Hepatocyte (in vitro differentiated cells): ENCODE measurements at regions not wholly inside any gene's neighbourhood (a gene's known extent, or its start where the extent isn't known, plus 50 kb on each side); places are given as distances from the start of the nearest gene placed in this dataset.
A peak's percentile ranks its signal among the peaks of the same experiment; 100 is the strongest.

Experiments used
- DNase-seq: peaks from one replicate; pipeline ENCODE4 v3.0.0-alpha.2; 2016; ENCODE audit warnings: low spot score
- H2AFZ ChIP-seq: fragments of 200-600 bp; sonication (generic); 2 replicates; pipeline ENCODE4 v1.6.0; 2016; ENCODE audit warnings: antibody characterized with exemption, mild to moderate bottlenecking
- H3K27ac ChIP-seq: fragments of 200-600 bp; sonication (generic); 2 replicates; pipeline ENCODE4 v1.5.1; 2016; ENCODE audit warnings: mild to moderate bottlenecking
- H3K27me3 ChIP-seq: fragments of 200-600 bp; sonication (generic); 2 replicates; pipeline ENCODE4 v1.6.1; 2016
- H3K36me3 ChIP-seq: fragments of 200-600 bp; sonication (generic); replicated peaks from 2 replicates; pipeline ENCODE4 v1.5.1; 2016; ENCODE audit warnings: low read depth; ENCODE audit not compliant: insufficient read depth
- H3K4me1 ChIP-seq: fragments of 200-600 bp; sonication (generic); 2 replicates; pipeline ENCODE4 v1.5.1; 2016; ENCODE audit warnings: mild to moderate bottlenecking, moderate library complexity; ENCODE audit not compliant: insufficient read depth
- H3K4me2 ChIP-seq: fragments of 200-600 bp; sonication (generic); 2 replicates; pipeline ENCODE4 v1.6.0; 2016
- H3K4me3 ChIP-seq: fragments of 200-600 bp; sonication (generic); 2 replicates; pipeline ENCODE4 v1.5.1; 2016; ENCODE audit warnings: mild to moderate bottlenecking
- H3K79me2 ChIP-seq: fragments of 200-600 bp; sonication (generic); 2 replicates; pipeline ENCODE4 v1.6.0; 2017; ENCODE audit warnings: mild to moderate bottlenecking
- H3K9me2 ChIP-seq: fragments of 200-600 bp; sonication (generic); replicated peaks from 2 replicates; pipeline ENCODE4 v1.6.0; 2017; ENCODE audit warnings: mild to moderate bottlenecking; ENCODE audit not compliant: insufficient read depth
- H3K9me3 ChIP-seq: fragments of 200-600 bp; sonication (generic); 2 replicates; pipeline ENCODE4 v1.5.1; 2016; ENCODE audit warnings: low read depth, mild to moderate bottlenecking
- H4K20me1 ChIP-seq: fragments of 200-600 bp; sonication (generic); 2 replicates; pipeline ENCODE4 v1.6.0; 2016; ENCODE audit warnings: mild to moderate bottlenecking; ENCODE audit not compliant: insufficient read depth, poor library complexity, severe bottlenecking
- CTCF ChIP-seq: fragments of 200-600 bp; sonication (generic); IDR thresholded peaks from 2 replicates; pipeline ENCODE4 v1.5.1; 2016; ENCODE audit warnings: antibody characterized with exemption, mild to moderate bottlenecking; ENCODE audit not compliant: poor library complexity
- EZH2 ChIP-seq: fragments of 200-600 bp; sonication (generic); IDR thresholded peaks from 2 replicates; pipeline ENCODE4 v1.6.1; 2016; ENCODE audit warnings: antibody characterized with exemption, mild to moderate bottlenecking, borderline replicate concordance
- EZH2phosphoT487 ChIP-seq: fragments of 200-600 bp; sonication (generic); IDR thresholded peaks from one replicate; pipeline ENCODE4 v1.6.1; 2018; ENCODE audit warnings: antibody characterized with exemption, mild to moderate bottlenecking, low read depth, moderate library complexity; ENCODE audit not compliant: unreplicated experiment, severe bottlenecking
- WGBS: methylation state at CpG from one replicate; pipeline ENCODE4 v1.1.6; 2016; ENCODE audit warnings: low lambda C conversion rate; ENCODE audit errors: missing lambda C conversion rate; 5-methylcytosine and 5-hydroxymethylcytosine counted together

GRCh38 chr11:27191639-27192038 lies 151.0 kb downstream of the BBOX1 start:
- Histone ChIP-seq H3K9me3 (no peaks in the 10 kb centered on the region), H3K36me3 (no peaks in the 10 kb centered on the region), H3K4me3 (no peak overlapping the region), H3K27me3 (no peaks in the 10 kb centered on the region), H3K4me2 (no peak overlapping the region), H2AFZ (no peak overlapping the region), H3K79me2 (no peaks in the 10 kb centered on the region), H3K9me2 (no peaks in the 10 kb centered on the region), H3K4me1 (peaks cover 18% of the 10 kb centered on the region), H3K27ac (no peak overlapping the region), H4K20me1 (no peaks in the 10 kb centered on the region)
- WGBS = 94% methylated on average over 2 of the region's 2 CpGs
- no peak for DNase-seq
- TF ChIP-seq EZH2 (no peak), EZH2phosphoT487 (no peak), CTCF (no peak)

GRCh38 chr11:27188696-27189095 lies 148.1 kb downstream of the BBOX1 start:
- H4K20me1 ChIP-seq = no peaks in the 10 kb centered on the region
- no peak for TF ChIP-seq EZH2
- no peak for TF ChIP-seq EZH2phosphoT487
- TF ChIP-seq CTCF = no peak
- no peaks in the 10 kb centered on the region for H3K9me3 ChIP-seq
- no peak overlapping the region for H3K4me3 ChIP-seq
- H3K27me3 ChIP-seq = no peaks in the 10 kb centered on the region
- H3K9me2 ChIP-seq = no peaks in the 10 kb centered on the region
- DNase-seq = no peak
- no peaks in the 10 kb centered on the region for H3K79me2 ChIP-seq
- H3K4me2 ChIP-seq = peak overlapping the region; percentile 15
- WGBS = 46% methylated on average over 5 of the region's 5 CpGs
- H2AFZ ChIP-seq = no peak overlapping the region
- peak overlapping the region; percentile 60 for H3K27ac ChIP-seq
- H3K4me1 ChIP-seq = peaks cover 24% of the 10 kb centered on the region
- no peaks in the 10 kb centered on the region for H3K36me3 ChIP-seq

GRCh38 chr11:27187848-27188621 lies 147.4 kb downstream of the BBOX1 start:
- H3K4me1 ChIP-seq = peaks cover 24% of the 10 kb centered on the region
- no peaks in the 10 kb centered on the region for H4K20me1 ChIP-seq
- no peak overlapping the region for H3K4me3 ChIP-seq
- H3K36me3 ChIP-seq = no peaks in the 10 kb centered on the region
- DNase-seq = peak; percentile 51
- WGBS = 39% methylated on average over 5 of the region's 5 CpGs
- H3K9me2 ChIP-seq = no peaks in the 10 kb centered on the region
- H2AFZ ChIP-seq = no peak overlapping the region
- H3K79me2 ChIP-seq = no peaks in the 10 kb centered on the region
- no peaks in the 10 kb centered on the region for H3K27me3 ChIP-seq
- H3K27ac ChIP-seq = peak overlapping the region; percentile 60
- no peaks in the 10 kb centered on the region for H3K9me3 ChIP-seq
- TF ChIP-seq EZH2phosphoT487 (no peak), EZH2 (no peak), CTCF (no peak)
- peak overlapping the region; percentile 15 for H3K4me2 ChIP-seq
